Keratinocyte (primary cell): ENCODE measurements at regions not wholly inside any gene's neighbourhood (a gene's known extent, or its start where the extent isn't known, plus 50 kb on each side); places are given as distances from the start of the nearest gene placed in this dataset.

Experiments
- DNase-seq: peaks from one replicate; pipeline ENCODE4 v3.0.0-alpha.2; 2011; ENCODE audit warnings: low read depth, missing footprints, low spot score
- FAIRE-seq: peaks from 2 replicates; lab custom pipeline; 2011; peaks lifted over from hg19 to GRCh38; lab: Jason Lieb, UNC
- H2AFZ ChIP-seq: 2 replicates; pipeline ENCODE4 v1.6.0; 2012; ENCODE audit warnings: low read length, control low read depth, inconsistent platforms; ENCODE audit not compliant: control insufficient read depth
- H3K27ac ChIP-seq: 2 replicates; pipeline ENCODE4 v1.5.1; 2011; ENCODE audit warnings: low read length; ENCODE audit not compliant: control insufficient read depth, insufficient read depth
- H3K27me3 ChIP-seq: 3 replicates; pipeline ENCODE4 v1.6.0; 2011; ENCODE audit warnings: low read length; ENCODE audit not compliant: control insufficient read depth, insufficient read depth; ENCODE audit errors: extremely low read depth
- H3K36me3 ChIP-seq, 2 experiments: 2 replicates in 1 of 2; 3 replicates in 1 of 2; pipeline ENCODE4 v1.5.1; 2011; ENCODE audit warnings: low read length in 2 of 2, mild to moderate bottlenecking in 1 of 2; ENCODE audit not compliant: control insufficient read depth in 2 of 2, insufficient read depth in 2 of 2; ENCODE audit errors: extremely low read depth in 1 of 2
- H3K4me1 ChIP-seq: 3 replicates; pipeline ENCODE4 v1.5.1; 2011; ENCODE audit warnings: low read length; ENCODE audit not compliant: control insufficient read depth, insufficient read depth; ENCODE audit errors: extremely low read depth
- H3K4me2 ChIP-seq: 3 replicates; pipeline ENCODE4 v1.6.0; 2011; ENCODE audit warnings: low read depth, low read length; ENCODE audit not compliant: control insufficient read depth, insufficient read depth; ENCODE audit errors: extremely low read depth
- H3K4me3 ChIP-seq, 3 experiments: fragments of 200-600 bp in 1 of 3; sonication (generic) in 1 of 3; 2 replicates in 2 of 3; 3 replicates in 1 of 3; pipeline ENCODE4 v1.5.1; 2011 to 2016; ENCODE audit warnings: low read length in 3 of 3, mild to moderate bottlenecking in 3 of 3, control low read depth in 2 of 3, inconsistent platforms in 1 of 3, low read depth in 1 of 3, mixed read lengths in 1 of 3, mixed run types in 1 of 3, moderate library complexity in 1 of 3; ENCODE audit not compliant: control insufficient read depth in 2 of 3, insufficient read depth in 2 of 3; ENCODE audit errors: extremely low read depth in 1 of 3
- H3K79me2 ChIP-seq: 2 replicates; pipeline ENCODE4 v1.6.0; 2012; ENCODE audit warnings: low read length; ENCODE audit not compliant: control insufficient read depth, insufficient read depth
- H3K9ac ChIP-seq: 3 replicates; pipeline ENCODE4 v1.6.0; 2011; ENCODE audit warnings: low read length; ENCODE audit not compliant: control insufficient read depth, insufficient read depth; ENCODE audit errors: extremely low read depth
- H3K9me1 ChIP-seq: 3 replicates; pipeline ENCODE4 v1.6.0; 2011; ENCODE audit warnings: low read length; ENCODE audit not compliant: control insufficient read depth, insufficient read depth; ENCODE audit errors: extremely low read depth
- H3K9me3 ChIP-seq: 2 replicates; pipeline ENCODE4 v1.5.1; 2012; ENCODE audit warnings: low read depth, low read length; ENCODE audit not compliant: control insufficient read depth
- H4K20me1 ChIP-seq: 3 replicates; pipeline ENCODE4 v1.6.0; 2011; ENCODE audit warnings: low read length; ENCODE audit not compliant: control insufficient read depth, insufficient read depth; ENCODE audit errors: extremely low read depth
- CTCF ChIP-seq, 3 experiments: IDR thresholded peaks in 1 of 3; conservative IDR thresholded peaks in 1 of 3; optimal IDR thresholded peaks in 1 of 3; 2 replicates in 2 of 3; 3 replicates in 1 of 3; pipeline versions ENCODE3 to v1.5.1; 2011; ENCODE audit warnings: low read length in 3 of 3, mild to moderate bottlenecking in 3 of 3, moderate library complexity in 2 of 3, control low read depth in 1 of 3, inconsistent platforms in 1 of 3; ENCODE audit not compliant: insufficient read depth in 2 of 3; ENCODE audit errors: extremely low read depth in 1 of 3
- EZH2 ChIP-seq: IDR thresholded peaks from one replicate; pipeline ENCODE4 v1.6.1; 2012; ENCODE audit warnings: inconsistent platforms, mild to moderate bottlenecking, low read length, moderate library complexity
- dilution Hi-C: fragments of 300-500 bp; cut with MboI; formaldehyde crosslinking; loops from one replicate; pipeline ENCODE4 v1.7.0; 2020; ENCODE audit warnings: low sequenced_read_pairs; ENCODE audit not compliant: extremely low pct_ligation_motif_present

GRCh38 chr4:177117256-177117655 lies 192.4 kb upstream of the NEIL3 start:
- H2AFZ ChIP-seq = no peak overlapping the region
- H3K79me2 ChIP-seq = no peaks in the 10 kb centered on the region
- H3K4me2 ChIP-seq = no peak overlapping the region
- H3K36me3 ChIP-seq = no peaks in the 10 kb centered on the region
- dilution Hi-C loops = no loop called here
- no peaks in the 10 kb centered on the region for H3K27me3 ChIP-seq
- no peaks in the 10 kb centered on the region for H3K9me1 ChIP-seq
- TF ChIP-seq EZH2 (no peak), CTCF (optimal IDR thresholded peaks at IDR 0.05 in 1 of 3, IDR thresholded peaks at IDR 0.05 in 1 of 3, conservative IDR thresholded peaks at IDR 0.05 in 1 of 3; ENCODE audit: extremely low read depth in 1 of 3, insufficient read depth in 2 of 3, low read length in 3 of 3) (no peak)
- no peaks in the 10 kb centered on the region for H3K9me3 ChIP-seq
- DNase-seq (no peak), FAIRE-seq (no peak)
- H3K9ac ChIP-seq = no peak overlapping the region
- no peak overlapping the region for H3K4me3 ChIP-seq
- H3K27ac ChIP-seq = no peak overlapping the region
- no peaks in the 10 kb centered on the region for H3K4me1 ChIP-seq
- no peaks in the 10 kb centered on the region for H4K20me1 ChIP-seq

GRCh38 chr4:177118596-177118995 lies 191.1 kb upstream of the NEIL3 start:
- no peaks in the 10 kb centered on the region for H3K79me2 ChIP-seq
- no peak for TF ChIP-seq EZH2
- no peak for TF ChIP-seq CTCF (optimal IDR thresholded peaks at IDR 0.05 in 1 of 3, IDR thresholded peaks at IDR 0.05 in 1 of 3, conservative IDR thresholded peaks at IDR 0.05 in 1 of 3; ENCODE audit: extremely low read depth in 1 of 3, insufficient read depth in 2 of 3, low read length in 3 of 3)
- no peaks in the 10 kb centered on the region for H3K9me3 ChIP-seq
- H2AFZ ChIP-seq = no peak overlapping the region
- DNase-seq (no peak), FAIRE-seq (no peak)
- H3K4me3 ChIP-seq = no peak overlapping the region
- no peak overlapping the region for H3K4me2 ChIP-seq
- no peaks in the 10 kb centered on the region for H3K27me3 ChIP-seq
- peaks cover 1% of the 10 kb centered on the region for H3K4me1 ChIP-seq
- dilution Hi-C loops = no loop called here
- no peaks in the 10 kb centered on the region for H3K9me1 ChIP-seq
- no peak overlapping the region for H3K9ac ChIP-seq
- H4K20me1 ChIP-seq = no peaks in the 10 kb centered on the region
- no peak overlapping the region for H3K27ac ChIP-seq
- H3K36me3 ChIP-seq = no peaks in the 10 kb centered on the region
